Adrenal gland (tissue), 9 donors: ENCODE measurements at regions not wholly inside any gene's neighbourhood (a gene's known extent, or its start where the extent isn't known, plus 50 kb on each side); places are given as distances from the start of the nearest gene placed in this dataset.

Experiments used
- DNase-seq, 7 donors: peaks; one replicate each; pipeline ENCODE4 v3.0.0-alpha.2; 2019 to 2020
- H3K27ac ChIP-seq, 5 donors: fragments of 200-600 bp; sonication (generic) in 4 of 5; 1 replicate in 3 of 5; 2 replicates in 2 of 5; pipeline versions ENCODE4 v1.5.1 to v1.8.0; 2016 to 2020; ENCODE audit warnings: mild to moderate bottlenecking in 1 of 5
- H3K27me3 ChIP-seq: fragments of 200-600 bp; 2 replicates; pipeline ENCODE4 v1.8.0; 2021
- H3K36me3 ChIP-seq, 2 donors: fragments of 200-600 bp; replicated peaks in 1 of 2; 1 replicate in 1 of 2; 2 replicates in 1 of 2; pipeline versions ENCODE4 v1.5.1 to v1.8.0; 2018 to 2022
- H3K4me1 ChIP-seq, 2 donors: fragments of 200-600 bp; replicated peaks in 1 of 2; 1 replicate in 1 of 2; 2 replicates in 1 of 2; pipeline versions ENCODE4 v1.5.1 to v1.8.0; 2018 to 2021
- H3K4me3 ChIP-seq, 4 donors: fragments of 200-600 bp; sonication (generic) in 3 of 4; one replicate each; pipeline ENCODE4 v1.5.1; 2016 to 2018
- H3K9me3 ChIP-seq, 3 donors: fragments of 200-600 bp; sonication (generic) in 1 of 3; replicated peaks in 1 of 3; 1 replicate in 2 of 3; 2 replicates in 1 of 3; pipeline versions ENCODE4 v1.5.1 to v1.8.0; 2016 to 2021
- POLR2A ChIP-seq, 2 donors: fragments of 450-650 bp; IDR thresholded peaks; one replicate each; pipeline ENCODE4 v1.6.1; 2017; ENCODE audit warnings: antibody characterized with exemption in 2 of 2, mild to moderate bottlenecking in 2 of 2, moderate library complexity in 1 of 2
- WGBS, 4 donors: extraction: QIAGEN DNeasy Blood & Tissue Kit in 2 of 4; methylation state at CpG; one replicate each; pipeline versions ENCODE4 v1.1.5 to v1.1.7; 2013 to 2017; 5-methylcytosine and 5-hydroxymethylcytosine counted together
- intact Hi-C, 2 donors: fragments of 100-400 bp; cut with DNase I; formaldehyde crosslinking; loops; one replicate each; pipeline versions ENCODE4 v1.14.1 to v1.15.0; 2022 to 2023
- TF ChIP-seq, protein P1 (sequence below), 6 experiments: fragments of 450-650 bp in 4 of 6; fragments of 200-600 bp in 2 of 6; sonication (generic) in 1 of 6; IDR thresholded peaks; 1 replicate in 5 of 6; 2 replicates in 1 of 6; pipeline versions ENCODE4 v1.5.1 to v1.8.0; 2016 to 2021; ENCODE audit warnings: antibody characterized with exemption in 6 of 6, mild to moderate bottlenecking in 2 of 6, moderate library complexity in 1 of 6
- donor health status: healthy with polysubstance abuse.
- donor health status: Bipolar disorder and iron deficiency.
- donor health status: DM: yes; HTN: yes; CAD: no.
- donor health status: DM: no; HTN: no; CAD: no.
- donor health status: DM: no; HTN: no; CAD: no.

GRCh38 chr5:117893211-117893610 is 1095.1 kb downstream of the DTWD2 start:
- Histone ChIP-seq H3K9me3 (no peaks in the 10 kb centered on the region), H3K4me3 (no peak overlapping the region), H3K36me3 (no peaks in the 10 kb centered on the region), H3K27me3 (no peaks in the 10 kb centered on the region), H3K4me1 (no peaks in the 10 kb centered on the region), H3K27ac (no peak overlapping the region)
- intact Hi-C loops, result no loop called here
- 74 to 85% (median 82%) methylated on average over 5 of the region's 5 CpGs for WGBS, 4 donors
- TF ChIP-seq, protein P1, sequence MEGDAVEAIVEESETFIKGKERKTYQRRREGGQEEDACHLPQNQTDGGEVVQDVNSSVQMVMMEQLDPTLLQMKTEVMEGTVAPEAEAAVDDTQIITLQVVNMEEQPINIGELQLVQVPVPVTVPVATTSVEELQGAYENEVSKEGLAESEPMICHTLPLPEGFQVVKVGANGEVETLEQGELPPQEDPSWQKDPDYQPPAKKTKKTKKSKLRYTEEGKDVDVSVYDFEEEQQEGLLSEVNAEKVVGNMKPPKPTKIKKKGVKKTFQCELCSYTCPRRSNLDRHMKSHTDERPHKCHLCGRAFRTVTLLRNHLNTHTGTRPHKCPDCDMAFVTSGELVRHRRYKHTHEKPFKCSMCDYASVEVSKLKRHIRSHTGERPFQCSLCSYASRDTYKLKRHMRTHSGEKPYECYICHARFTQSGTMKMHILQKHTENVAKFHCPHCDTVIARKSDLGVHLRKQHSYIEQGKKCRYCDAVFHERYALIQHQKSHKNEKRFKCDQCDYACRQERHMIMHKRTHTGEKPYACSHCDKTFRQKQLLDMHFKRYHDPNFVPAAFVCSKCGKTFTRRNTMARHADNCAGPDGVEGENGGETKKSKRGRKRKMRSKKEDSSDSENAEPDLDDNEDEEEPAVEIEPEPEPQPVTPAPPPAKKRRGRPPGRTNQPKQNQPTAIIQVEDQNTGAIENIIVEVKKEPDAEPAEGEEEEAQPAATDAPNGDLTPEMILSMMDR (IDR thresholded peaks at IDR 0.05), result no peak
- no peak for TF ChIP-seq POLR2A (IDR thresholded peaks at IDR 0.05)
- DNase-seq, result no peak

GRCh38 chr5:117892360-117892759 is 1096.0 kb downstream of the DTWD2 start:
- TF ChIP-seq, protein P1 (IDR thresholded peaks at IDR 0.05), result no peak
- no peak for TF ChIP-seq POLR2A (IDR thresholded peaks at IDR 0.05)
- H3K27me3 ChIP-seq, result no peaks in the 10 kb centered on the region
- 75 to 84% (median 80%) methylated on average over 4 of the region's 4 CpGs for WGBS, 4 donors
- H3K27ac ChIP-seq, result no peak overlapping the region
- H3K9me3 ChIP-seq, result no peaks in the 10 kb centered on the region
- no peaks in the 10 kb centered on the region for H3K36me3 ChIP-seq
- H3K4me3 ChIP-seq, result no peak overlapping the region
- H3K4me1 ChIP-seq, result no peaks in the 10 kb centered on the region
- intact Hi-C loops, result no loop called here
- DNase-seq, result no peak

- no peaks in the 10 kb centered on the region for H3K9me3 ChIP-seq
- H3K4me1 ChIP-seq, result no peaks in the 10 kb centered on the region
- no peaks in the 10 kb centered on the region for H3K27me3 ChIP-seq
- no peak overlapping the region for H3K27ac ChIP-seq
- no peak overlapping the region for H3K4me3 ChIP-seq
- intact Hi-C loops, result no loop called here
- no peak for DNase-seq
- no peaks in the 10 kb centered on the region for H3K36me3 ChIP-seq
- no peak for TF ChIP-seq POLR2A (IDR thresholded peaks at IDR 0.05)
- TF ChIP-seq, protein P1 (IDR thresholded peaks at IDR 0.05), result no peak
Measured at GRCh38 chr5:117889596-117889995, 1098.8 kb downstream of the DTWD2 start.

DNA sequence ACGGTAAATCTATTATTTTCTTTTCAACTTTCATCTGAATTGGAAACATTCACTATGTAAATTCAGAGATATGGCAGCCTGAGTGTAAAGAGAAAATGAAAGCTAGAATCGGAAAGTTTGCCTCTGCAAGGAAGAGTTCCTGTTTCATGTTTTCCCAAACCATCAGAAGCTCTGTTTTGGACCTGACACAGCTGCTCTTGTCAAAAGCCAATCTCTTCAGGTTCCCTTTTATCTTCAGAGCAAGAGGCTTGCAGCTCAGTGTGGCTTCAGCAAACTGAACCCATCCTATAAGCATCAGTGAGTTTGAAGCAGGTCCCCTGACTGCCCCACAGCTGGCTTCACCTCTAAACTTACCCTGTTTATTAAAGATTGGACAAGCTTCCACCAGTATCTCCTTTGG is 1099.7 kb downstream of the DTWD2 start:
- no peak overlapping the region for H3K27ac ChIP-seq

More for the DNA sequence above, 1099.7 kb downstream of the DTWD2 start:
- 24 to 29% (median 26%) methylated on average over 2 of the region's 2 CpGs for WGBS, 4 donors
- TF ChIP-seq, protein P1 (IDR thresholded peaks at IDR 0.05), result no peak
- TF ChIP-seq POLR2A (IDR thresholded peaks at IDR 0.05), result no peak
- DNase-seq, result no peak
- H3K36me3 ChIP-seq, result no peaks in the 10 kb centered on the region
- H3K4me3 ChIP-seq, result peak overlapping the region in 1 of 4 donors; percentile 27
- H3K9me3 ChIP-seq, result no peaks in the 10 kb centered on the region
- no peaks in the 10 kb centered on the region for H3K4me1 ChIP-seq
- no peaks in the 10 kb centered on the region for H3K27me3 ChIP-seq
- intact Hi-C loops, result no loop called here
